H1 (cell line): ENCODE measurements at regions not wholly inside any gene's neighbourhood (a gene's known extent, or its start where the extent isn't known, plus 50 kb on each side); places are given as distances from the start of the nearest gene placed in this dataset.

ENCODE experiments used
- CTCF ChIA-PET: fragments of 300-600 bp; sonication (Branson Sonifier 250); formaldehyde crosslinking; loops from one replicate; lab custom pipeline; 2021; ENCODE audit not compliant: partially characterized antibody; lab: Charles Lee
- POLR2A ChIA-PET: fragments of 300-600 bp; sonication (Branson Sonifier 250); formaldehyde crosslinking; loops from one replicate; lab custom pipeline; 2021; ENCODE audit warnings: inconsistent platforms; ENCODE audit not compliant: partially characterized antibody; lab: Charles Lee
- DNase-seq, 2 experiments: peaks; one replicate each; pipeline versions ENCODE4 v3.0.0 to v3.0.0-alpha.2; 2010 to 2022; ENCODE audit warnings: low spot score in 2 of 2, low read depth in 1 of 2, mixed read lengths in 1 of 2
- FAIRE-seq: peaks from 2 replicates; lab custom pipeline; 2011; peaks lifted over from hg19 to GRCh38; lab: Jason Lieb, UNC
- H2AFZ ChIP-seq: 2 replicates; pipeline ENCODE4 v1.8.1; 2012; ENCODE audit warnings: low read length, inconsistent platforms
- H2AK5ac ChIP-seq: 2 replicates; pipeline ENCODE4 v1.6.1; 2013; ENCODE audit warnings: low read depth, low read length
- H2BK120ac ChIP-seq: replicated peaks from 2 replicates; pipeline ENCODE3; 2013; ENCODE audit warnings: low read depth, low read length, inconsistent platforms
- H2BK12ac ChIP-seq: 2 replicates; pipeline ENCODE4 v1.6.1; 2013; ENCODE audit warnings: low read depth, low read length
- H2BK15ac ChIP-seq: 2 replicates; pipeline ENCODE4 v1.6.1; 2013; ENCODE audit warnings: low read length
- H2BK20ac ChIP-seq: 2 replicates; pipeline ENCODE4 v1.6.1; 2013; ENCODE audit warnings: low read length
- H2BK5ac ChIP-seq: 2 replicates; pipeline ENCODE4 v1.6.1; 2013; ENCODE audit warnings: low read depth, low read length
- H3K14ac ChIP-seq: 2 replicates; pipeline ENCODE4 v1.6.1; 2013; ENCODE audit warnings: inconsistent platforms; ENCODE audit not compliant: insufficient read length
- H3K18ac ChIP-seq: 2 replicates; pipeline ENCODE4 v1.6.1; 2013; ENCODE audit warnings: low read length; ENCODE audit errors: extremely low read depth
- H3K23ac ChIP-seq: 2 replicates; pipeline ENCODE4 v1.6.1; 2013; ENCODE audit warnings: inconsistent platforms; ENCODE audit not compliant: insufficient read length
- H3K23me2 ChIP-seq: 2 replicates; pipeline ENCODE4 v1.6.1; 2013; ENCODE audit warnings: low read depth, low read length
- H3K27ac ChIP-seq: 2 replicates; pipeline ENCODE4 v1.6.1; 2011; ENCODE audit warnings: low read depth, low read length, inconsistent platforms
- H3K27me3 ChIP-seq, 4 experiments: replicated peaks in 1 of 4; 1 replicate in 1 of 4; 2 replicates in 3 of 4; pipeline versions ENCODE4 v1.6.1 to v1.8.1; 2011 to 2013; ENCODE audit warnings: low read length in 3 of 4, mild to moderate bottlenecking in 3 of 4, inconsistent platforms in 2 of 4, mixed read lengths in 2 of 4, moderate library complexity in 1 of 4; ENCODE audit not compliant: control insufficient read depth in 3 of 4, insufficient read depth in 3 of 4; ENCODE audit errors: extremely low read depth in 1 of 4
- H3K36me3 ChIP-seq, 4 experiments: 2 replicates each; pipeline versions ENCODE4 v1.6.1 to v1.8.1; 2011 to 2013; ENCODE audit warnings: mild to moderate bottlenecking in 4 of 4, low read length in 3 of 4, moderate library complexity in 2 of 4, control low read depth in 1 of 4, inconsistent platforms in 1 of 4; ENCODE audit not compliant: insufficient read depth in 4 of 4, control insufficient read depth in 2 of 4
- H3K4ac ChIP-seq: replicated peaks from 2 replicates; pipeline ENCODE3; 2013; ENCODE audit warnings: low read length, low read depth, mixed read lengths, inconsistent platforms; ENCODE audit not compliant: insufficient read length
- H3K4me1 ChIP-seq, 4 experiments: replicated peaks in 1 of 4; 1 replicate in 1 of 4; 2 replicates in 3 of 4; pipeline versions ENCODE4 v1.6.1 to v1.8.1; 2011 to 2013; ENCODE audit warnings: low read length in 3 of 4, inconsistent platforms in 2 of 4, mixed read lengths in 1 of 4; ENCODE audit not compliant: insufficient read depth in 4 of 4, control insufficient read depth in 3 of 4
- H3K4me2 ChIP-seq, 2 experiments: 2 replicates each; pipeline versions ENCODE4 v1.6.1 to v1.8.1; 2011 to 2013; ENCODE audit warnings: low read depth in 2 of 2, low read length in 2 of 2, control low read depth in 1 of 2, inconsistent platforms in 1 of 2, mild to moderate bottlenecking in 1 of 2; ENCODE audit not compliant: insufficient read depth in 1 of 2
- H3K4me3 ChIP-seq, 4 experiments: fragments of 200-600, 300-600 bp in 1 of 4; sonication (generic), shearing (Covaris generic), sonication (Bioruptor Twin) in 1 of 4; 2 replicates each; pipeline versions ENCODE4 v1.5.1 to v1.8.1; 2011 to 2016; ENCODE audit warnings: low read length in 4 of 4, low read depth in 3 of 4, control low read depth in 2 of 4, inconsistent platforms in 2 of 4, mild to moderate bottlenecking in 2 of 4, mixed read lengths in 1 of 4, moderate library complexity in 1 of 4; ENCODE audit not compliant: insufficient read depth in 2 of 4; ENCODE audit errors: extremely low read depth in 1 of 4
- H3K56ac ChIP-seq: replicated peaks from 2 replicates; pipeline ENCODE3; 2013; ENCODE audit warnings: low read depth, mild to moderate bottlenecking, mixed read lengths, low read length, inconsistent platforms; ENCODE audit not compliant: insufficient read length
- H3K79me1 ChIP-seq: 2 replicates; pipeline ENCODE4 v1.6.1; 2013; ENCODE audit warnings: low read depth, low read length, control low read depth
- H3K79me2 ChIP-seq, 2 experiments: 2 replicates each; pipeline versions ENCODE4 v1.6.1 to v1.8.1; 2012 to 2013; ENCODE audit warnings: low read length in 2 of 2, mild to moderate bottlenecking in 2 of 2, inconsistent platforms in 1 of 2; ENCODE audit not compliant: insufficient read depth in 2 of 2, control insufficient read depth in 1 of 2
- H3K9ac ChIP-seq, 4 experiments: replicated peaks in 1 of 4; 1 replicate in 1 of 4; 2 replicates in 3 of 4; pipeline versions ENCODE4 v1.6.1 to v1.8.1; 2011 to 2013; ENCODE audit warnings: low read depth in 3 of 4, low read length in 3 of 4, control low read depth in 2 of 4, mild to moderate bottlenecking in 2 of 4, moderate library complexity in 2 of 4, inconsistent platforms in 1 of 4; ENCODE audit errors: extremely low read depth in 1 of 4
- H3K9me3 ChIP-seq, 2 experiments: 2 replicates each; pipeline versions ENCODE4 v1.6.1 to v1.8.1; 2012 to 2013; ENCODE audit warnings: mild to moderate bottlenecking in 2 of 2, moderate library complexity in 2 of 2, control low read depth in 1 of 2, inconsistent platforms in 1 of 2, low read depth in 1 of 2, low read length in 1 of 2, mixed read lengths in 1 of 2; ENCODE audit not compliant: insufficient read depth in 2 of 2
- H4K20me1 ChIP-seq, 2 experiments: replicated peaks in 1 of 2; 2 replicates each; pipeline versions ENCODE3 to v1.8.1; 2011 to 2013; ENCODE audit warnings: inconsistent platforms in 2 of 2, low read length in 2 of 2, mild to moderate bottlenecking in 1 of 2; ENCODE audit not compliant: insufficient read depth in 2 of 2, control insufficient read depth in 1 of 2
- H4K5ac ChIP-seq: 2 replicates; pipeline ENCODE4 v1.6.1; 2013; ENCODE audit warnings: low read length, low read depth, mixed read lengths, inconsistent platforms; ENCODE audit not compliant: insufficient read length
- H4K8ac ChIP-seq: 2 replicates; pipeline ENCODE4 v1.8.0; 2013; ENCODE audit warnings: mild to moderate bottlenecking, moderate library complexity, low read length, inconsistent platforms; ENCODE audit not compliant: insufficient read depth; ENCODE audit errors: extremely low read depth
- H4K91ac ChIP-seq: replicated peaks from 2 replicates; pipeline ENCODE3; 2013; ENCODE audit warnings: low read length, mixed read lengths, inconsistent platforms; ENCODE audit not compliant: insufficient read length
- WGBS, 2 experiments: shearing (Covaris generic) in 1 of 2; methylation state at CpG; one replicate each; pipeline versions ENCODE4 v1.1.6 to v1.1.7; 2013 to 2015; ENCODE audit warnings: low lambda C conversion rate in 2 of 2, mixed read lengths in 2 of 2, inconsistent platforms in 1 of 2, low coverage in 1 of 2, missing lambda C conversion rate in 1 of 2; ENCODE audit not compliant: insufficient replicate concordance in 2 of 2, insufficient coverage in 1 of 2, insufficient read length in 1 of 2; ENCODE audit errors: extremely low coverage in 1 of 2, missing lambda C conversion rate in 1 of 2; 5-methylcytosine and 5-hydroxymethylcytosine counted together
- TF ChIP-seq, protein P1 (sequence below): IDR thresholded peaks from 2 replicates; pipeline ENCODE4 v1.6.1; 2012; ENCODE audit warnings: low read length, inconsistent platforms

DNA sequence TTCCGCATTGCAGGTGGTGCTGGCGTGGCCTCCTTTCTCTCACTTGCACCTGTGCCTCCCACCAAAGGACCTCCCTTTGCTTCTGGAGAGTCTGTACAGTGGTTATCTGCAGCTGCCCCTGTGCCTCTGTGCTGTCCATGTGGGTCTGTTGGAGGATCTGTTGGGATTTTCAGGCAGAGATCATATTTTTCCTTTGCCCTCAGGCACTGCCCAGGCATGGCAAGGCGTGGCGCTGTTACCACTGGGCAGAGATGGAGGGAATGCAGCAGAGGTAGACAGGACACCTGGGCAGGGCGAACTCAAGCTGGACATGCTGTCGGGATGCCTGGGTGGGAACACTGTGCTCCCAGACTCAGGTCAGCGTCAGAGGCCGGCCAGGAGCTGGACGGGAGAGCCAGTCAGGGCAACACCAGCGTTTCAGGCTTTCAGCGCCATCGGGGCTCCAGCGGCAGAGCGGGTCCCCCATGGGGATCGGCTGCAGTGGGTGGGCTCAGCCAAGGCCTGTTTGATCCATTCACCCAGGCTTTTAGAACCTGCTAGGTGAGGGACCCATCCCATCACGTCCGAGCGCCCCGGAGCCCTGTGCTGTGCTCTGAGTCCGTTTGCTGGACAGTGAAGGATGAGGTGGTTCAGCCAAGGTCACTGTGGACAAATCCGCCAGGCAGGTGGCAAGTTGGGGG lies 718.9 kb downstream of the BRD1 start:
- H2AK5ac ChIP-seq, result no peak overlapping the region
- FAIRE-seq, result no peak
- no peak overlapping the region for H3K4me2 ChIP-seq
- ChIA-PET CTCF (interaction anchor here (1.2 to 2.1 kb wide), 5 partner anchors 9 to 62 kb away, joined by 3 to 4 read pairs (median 3); no protein-coding TSS in a partner anchor), POLR2A (no interaction called here)
- H2BK120ac ChIP-seq, result no peak overlapping the region
- H3K36me3 ChIP-seq, result no peaks in the 10 kb centered on the region
- H3K14ac ChIP-seq, result no peak overlapping the region
- no peaks in the 10 kb centered on the region for H3K27me3 ChIP-seq
- H3K23ac ChIP-seq, result no peak overlapping the region
- H4K8ac ChIP-seq, result no peak overlapping the region
- no peaks in the 10 kb centered on the region for H3K9me3 ChIP-seq
- no peak overlapping the region for H3K27ac ChIP-seq
- no peak overlapping the region for H2BK5ac ChIP-seq
- H4K91ac ChIP-seq, result no peak overlapping the region
- no peaks in the 10 kb centered on the region for H3K4me1 ChIP-seq
- no peak overlapping the region for H3K4me3 ChIP-seq
- H2BK12ac ChIP-seq, result no peak overlapping the region
- no peak overlapping the region for H3K56ac ChIP-seq
- H2BK20ac ChIP-seq, result no peak overlapping the region
- no peaks in the 10 kb centered on the region for H3K79me2 ChIP-seq
- no peak overlapping the region for H2BK15ac ChIP-seq
- 90% methylated on average over 21 of the region's 21 CpGs; no CpG with 5 or more reads in 1 of the 2 experiments for WGBS, 2 experiments
- no peaks in the 10 kb centered on the region for H3K79me1 ChIP-seq
- peaks cover 2% of the 10 kb centered on the region; the same call in 1 of the 2 replicates for H3K23me2 ChIP-seq
- H3K9ac ChIP-seq, result no peak overlapping the region
- no peak overlapping the region for H2AFZ ChIP-seq
- DNase-seq, result no peak
- no peak overlapping the region for H3K18ac ChIP-seq
- no peak overlapping the region for H3K4ac ChIP-seq
- H4K5ac ChIP-seq, result no peak overlapping the region
- H4K20me1 ChIP-seq, result peaks cover 0 to 4% of the 10 kb centered on the region in 2 experiments
- TF ChIP-seq, protein P1, sequence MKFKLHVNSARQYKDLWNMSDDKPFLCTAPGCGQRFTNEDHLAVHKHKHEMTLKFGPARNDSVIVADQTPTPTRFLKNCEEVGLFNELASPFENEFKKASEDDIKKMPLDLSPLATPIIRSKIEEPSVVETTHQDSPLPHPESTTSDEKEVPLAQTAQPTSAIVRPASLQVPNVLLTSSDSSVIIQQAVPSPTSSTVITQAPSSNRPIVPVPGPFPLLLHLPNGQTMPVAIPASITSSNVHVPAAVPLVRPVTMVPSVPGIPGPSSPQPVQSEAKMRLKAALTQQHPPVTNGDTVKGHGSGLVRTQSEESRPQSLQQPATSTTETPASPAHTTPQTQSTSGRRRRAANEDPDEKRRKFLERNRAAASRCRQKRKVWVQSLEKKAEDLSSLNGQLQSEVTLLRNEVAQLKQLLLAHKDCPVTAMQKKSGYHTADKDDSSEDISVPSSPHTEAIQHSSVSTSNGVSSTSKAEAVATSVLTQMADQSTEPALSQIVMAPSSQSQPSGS, result no peak
